Activated naive CD8-positive, alpha-beta T cell (primary cell): ENCODE measurements at regions not wholly inside any gene's neighbourhood (a gene's known extent, or its start where the extent isn't known, plus 50 kb on each side); places are given as distances from the start of the nearest gene placed in this dataset.
"Not testable (repeated sequence)": the region's sequence is repeated elsewhere in the genome, so short reads cannot be mapped to it uniquely, and the experiment has no call there.

Source experiments
- H3K27ac Mint-ChIP-seq: one replicate; pipeline ENCODE4 v1.8.0; 2021; ENCODE audit warnings: mixed read lengths
- H3K27me3 Mint-ChIP-seq: one replicate; pipeline ENCODE4 v1.8.0; 2021; ENCODE audit warnings: mixed read lengths
- H3K36me3 Mint-ChIP-seq: one replicate; pipeline ENCODE4 v1.8.0; 2021; ENCODE audit warnings: mixed read lengths
- H3K4me1 Mint-ChIP-seq: one replicate; pipeline ENCODE4 v1.8.0; 2021; ENCODE audit warnings: low read depth, mixed read lengths
- H3K4me3 Mint-ChIP-seq: one replicate; pipeline ENCODE4 v1.8.0; 2021; ENCODE audit warnings: mild to moderate bottlenecking, mixed read lengths
- H3K9me3 Mint-ChIP-seq: one replicate; pipeline ENCODE4 v1.8.0; 2021; ENCODE audit warnings: low read depth, mixed read lengths

DNA sequence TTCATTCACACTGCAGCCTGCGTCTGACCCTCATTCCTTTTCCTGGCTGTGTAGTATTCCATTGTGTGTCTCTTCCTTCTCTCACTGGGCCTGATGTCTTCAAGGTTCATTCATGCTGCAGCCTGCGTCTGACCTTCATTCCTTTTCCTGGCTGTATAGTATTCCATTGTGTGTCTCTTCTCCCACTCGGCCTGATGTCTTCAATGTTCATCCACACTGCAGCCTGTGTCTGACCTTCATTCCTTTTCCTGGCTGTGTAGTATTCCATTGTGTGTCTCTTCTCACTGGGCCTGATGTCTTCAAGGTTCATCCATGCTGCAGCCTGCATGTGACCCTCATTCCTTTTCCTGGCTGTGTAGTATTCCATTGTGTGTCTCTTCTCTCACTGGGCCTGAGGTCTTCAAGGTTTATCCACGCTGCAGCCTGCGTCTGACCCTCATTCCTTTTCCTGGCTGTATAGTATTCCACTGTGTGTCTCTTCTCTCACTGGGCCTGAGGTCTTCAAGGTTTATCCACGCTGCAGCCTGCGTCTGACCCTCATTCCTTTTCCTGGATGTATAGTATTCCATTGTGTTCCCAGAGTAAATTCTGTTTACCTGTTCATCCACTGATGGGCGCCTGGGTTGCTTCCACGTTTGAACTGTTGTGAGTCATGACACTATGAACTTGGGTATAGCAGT lies 191.0 kb downstream of the CRLF2 start:
- H3K4me3 Mint-ChIP-seq, H3K27ac Mint-ChIP-seq, H3K27me3 Mint-ChIP-seq, H3K36me3 Mint-ChIP-seq, H3K9me3 Mint-ChIP-seq, H3K4me1 Mint-ChIP-seq: not testable (repeated sequence)

- Mint-ChIP-seq H3K27me3 (no peaks in the 10 kb centered on the region), H3K4me3 (no peak overlapping the region), H3K9me3 (no peaks in the 10 kb centered on the region), H3K4me1 (peaks cover 2% of the 10 kb centered on the region), H3K36me3 (no peaks in the 10 kb centered on the region), H3K27ac (no peak overlapping the region)
Measured at GRCh38 chrX:1020634-1021166, 191.7 kb downstream of the CRLF2 start.

GRCh38 chrX:1016926-1017325 lies 195.5 kb downstream of the CRLF2 start:
- not testable (repeated sequence) for H3K4me3 Mint-ChIP-seq, H3K9me3 Mint-ChIP-seq, H3K36me3 Mint-ChIP-seq, H3K4me1 Mint-ChIP-seq, H3K27me3 Mint-ChIP-seq, H3K27ac Mint-ChIP-seq

GRCh38 chrX:1016281-1016680 lies 196.2 kb downstream of the CRLF2 start:
- H3K27ac Mint-ChIP-seq, H3K4me3 Mint-ChIP-seq, H3K9me3 Mint-ChIP-seq, H3K4me1 Mint-ChIP-seq, H3K36me3 Mint-ChIP-seq, H3K27me3 Mint-ChIP-seq: not testable (repeated sequence)

GRCh38 chrX:1012678-1013300 lies 199.7 kb downstream of the CRLF2 start:
- H3K4me3 Mint-ChIP-seq, result no peak overlapping the region
- H3K27ac Mint-ChIP-seq, result no peak overlapping the region
- no peaks in the 10 kb centered on the region for H3K27me3 Mint-ChIP-seq
- peaks cover 2% of the 10 kb centered on the region for H3K4me1 Mint-ChIP-seq
- H3K9me3 Mint-ChIP-seq, result no peaks in the 10 kb centered on the region
- no peaks in the 10 kb centered on the region for H3K36me3 Mint-ChIP-seq

DNA sequence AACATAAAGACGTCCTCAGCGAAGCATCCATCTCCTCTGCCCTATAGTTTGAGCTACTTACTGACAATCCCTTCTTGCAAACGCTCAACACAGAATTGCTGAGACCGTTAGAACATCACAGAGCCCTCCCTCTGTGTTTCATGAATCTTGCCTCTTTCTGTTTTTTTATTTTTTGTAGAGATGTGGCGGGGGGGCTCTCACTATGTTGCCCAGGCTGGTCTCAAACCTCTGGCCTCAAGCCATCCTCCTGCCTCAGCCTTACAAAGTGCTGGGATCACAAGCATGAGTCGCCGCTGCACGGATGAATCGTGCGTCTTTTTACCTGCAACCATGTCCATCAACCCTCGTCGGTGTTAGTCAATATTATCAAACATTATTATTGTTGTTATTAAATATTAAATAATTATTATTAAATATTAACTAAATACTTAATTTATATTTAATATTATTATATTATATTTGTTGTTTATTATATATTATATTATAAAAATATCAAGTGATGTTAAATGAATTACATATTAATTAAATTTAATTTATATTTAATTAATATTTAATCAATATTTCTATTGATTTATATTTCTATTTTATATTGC lies 200.7 kb downstream of the CRLF2 start:
- no peak overlapping the region for H3K27ac Mint-ChIP-seq
- H3K4me1 Mint-ChIP-seq, result peaks cover 2% of the 10 kb centered on the region
- no peaks in the 10 kb centered on the region for H3K36me3 Mint-ChIP-seq
- no peak overlapping the region for H3K4me3 Mint-ChIP-seq
- H3K27me3 Mint-ChIP-seq, result no peaks in the 10 kb centered on the region
- H3K9me3 Mint-ChIP-seq, result no peaks in the 10 kb centered on the region

DNA sequence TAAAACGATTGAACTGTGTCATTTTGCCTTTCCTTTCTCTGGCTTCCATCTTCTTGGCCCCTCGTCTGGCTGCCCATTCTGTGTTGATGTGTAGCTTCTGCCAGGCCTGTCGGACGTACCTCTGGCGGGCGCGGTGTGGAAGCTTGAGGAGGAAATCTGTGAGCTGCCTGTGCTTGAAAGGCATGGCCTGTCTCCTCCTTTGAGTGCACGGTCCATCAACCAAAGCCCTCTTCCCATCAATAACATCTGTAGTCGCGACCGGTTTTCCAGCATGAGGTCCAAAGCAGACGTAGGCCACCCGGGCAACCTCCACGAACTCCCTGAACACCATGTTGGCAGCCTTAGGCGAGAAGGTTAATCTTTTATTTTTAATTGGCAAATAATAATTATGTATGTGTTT lies 202.7 kb downstream of the CRLF2 start:
- H3K27me3 Mint-ChIP-seq, result no peaks in the 10 kb centered on the region
- H3K27ac Mint-ChIP-seq, result no peak overlapping the region
- H3K4me3 Mint-ChIP-seq, result no peak overlapping the region
- H3K36me3 Mint-ChIP-seq, result no peaks in the 10 kb centered on the region
- no peaks in the 10 kb centered on the region for H3K9me3 Mint-ChIP-seq
- peaks cover 2% of the 10 kb centered on the region for H3K4me1 Mint-ChIP-seq

DNA sequence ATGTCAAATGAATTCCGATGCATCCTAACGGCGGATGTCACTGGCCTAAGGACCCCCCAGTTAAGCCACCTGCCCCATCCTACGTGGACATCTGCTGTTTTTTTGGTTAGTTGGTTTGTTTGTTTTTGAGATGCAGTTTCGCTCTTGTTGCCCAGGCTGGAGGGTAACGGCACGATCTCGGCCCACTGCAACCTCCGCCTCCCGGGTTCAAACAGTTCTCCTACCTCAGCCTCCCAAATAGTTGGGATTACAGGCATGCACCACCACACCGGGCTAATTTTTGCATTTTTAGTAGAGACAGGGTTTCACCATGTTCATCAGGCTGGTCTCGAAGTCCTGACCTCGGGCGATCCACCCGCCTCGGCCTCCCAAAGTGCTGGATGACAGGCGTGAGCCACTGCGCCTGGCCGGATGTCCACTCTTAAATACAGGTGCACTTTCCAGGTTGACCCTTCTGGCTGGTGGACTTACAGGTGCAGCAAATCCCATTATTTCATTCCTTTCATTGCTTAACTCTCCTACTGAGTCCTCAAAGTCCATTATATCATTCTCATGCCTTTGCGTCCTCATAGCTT lies 206.2 kb downstream of the CRLF2 start:
- Mint-ChIP-seq H3K36me3 (no peaks in the 10 kb centered on the region), H3K27me3 (no peaks in the 10 kb centered on the region), H3K9me3 (no peaks in the 10 kb centered on the region), H3K4me1 (peaks cover 2% of the 10 kb centered on the region), H3K4me3 (no peak overlapping the region), H3K27ac (no peak overlapping the region)

- H3K4me1 Mint-ChIP-seq, result no peaks in the 10 kb centered on the region
- H3K27me3 Mint-ChIP-seq, result no peaks in the 10 kb centered on the region
- no peak overlapping the region for H3K4me3 Mint-ChIP-seq
- no peak overlapping the region for H3K27ac Mint-ChIP-seq
- H3K9me3 Mint-ChIP-seq, result no peaks in the 10 kb centered on the region
- H3K36me3 Mint-ChIP-seq, result no peaks in the 10 kb centered on the region
Measured at GRCh38 chrX:1002611-1003010, 209.8 kb downstream of the CRLF2 start.

DNA sequence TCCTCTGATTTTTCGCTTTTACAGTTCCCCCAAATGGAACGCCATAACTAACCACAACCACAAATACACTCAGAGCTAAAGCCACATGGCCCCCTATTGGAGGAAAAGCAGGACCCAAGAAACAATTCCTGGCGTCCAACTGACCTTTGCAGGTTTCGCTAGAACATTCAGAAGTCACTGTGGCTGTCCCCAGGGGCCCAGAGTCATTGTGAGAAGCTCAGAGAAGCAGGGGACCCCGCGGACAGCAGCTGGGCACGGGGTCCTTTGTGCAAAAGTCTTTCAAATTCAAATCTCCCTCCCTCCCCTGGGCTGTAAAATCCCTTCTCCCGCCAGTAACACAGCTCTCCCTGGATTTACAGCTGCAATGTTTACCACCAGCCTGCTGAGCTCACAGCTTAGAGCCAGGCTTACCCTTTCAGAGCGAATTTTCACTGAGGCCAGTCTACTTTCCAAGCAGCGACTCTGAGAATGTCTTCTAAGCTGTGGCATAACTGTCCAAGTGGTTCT lies 214.8 kb downstream of the CRLF2 start:
- H3K9me3 Mint-ChIP-seq, result no peaks in the 10 kb centered on the region
- H3K4me3 Mint-ChIP-seq, result no peak overlapping the region
- no peaks in the 10 kb centered on the region for H3K36me3 Mint-ChIP-seq
- H3K27ac Mint-ChIP-seq, result no peak overlapping the region
- no peaks in the 10 kb centered on the region for H3K27me3 Mint-ChIP-seq
- H3K4me1 Mint-ChIP-seq, result no peaks in the 10 kb centered on the region

DNA sequence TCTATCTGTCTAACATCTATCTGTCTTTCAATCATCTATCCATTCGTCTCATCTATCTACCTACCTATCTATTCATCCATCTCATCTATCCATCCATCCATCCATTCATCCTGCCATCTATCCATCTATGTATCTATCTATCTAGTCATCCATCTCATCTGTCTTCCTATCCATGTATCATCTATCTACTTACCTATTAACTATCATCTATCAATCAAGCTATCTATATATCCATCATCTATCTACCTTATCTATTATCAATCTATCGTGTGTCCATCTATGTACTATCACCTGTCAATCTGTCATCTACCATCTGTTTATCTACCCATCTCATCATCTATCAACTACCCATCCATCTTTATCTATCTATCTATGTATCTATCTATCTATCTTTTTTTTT lies 217.7 kb downstream of the CRLF2 start:
- Mint-ChIP-seq H3K27me3 (no peaks in the 10 kb centered on the region), H3K36me3 (no peaks in the 10 kb centered on the region), H3K27ac (no peak overlapping the region), H3K9me3 (no peaks in the 10 kb centered on the region), H3K4me3 (no peak overlapping the region), H3K4me1 (no peaks in the 10 kb centered on the region)

DNA sequence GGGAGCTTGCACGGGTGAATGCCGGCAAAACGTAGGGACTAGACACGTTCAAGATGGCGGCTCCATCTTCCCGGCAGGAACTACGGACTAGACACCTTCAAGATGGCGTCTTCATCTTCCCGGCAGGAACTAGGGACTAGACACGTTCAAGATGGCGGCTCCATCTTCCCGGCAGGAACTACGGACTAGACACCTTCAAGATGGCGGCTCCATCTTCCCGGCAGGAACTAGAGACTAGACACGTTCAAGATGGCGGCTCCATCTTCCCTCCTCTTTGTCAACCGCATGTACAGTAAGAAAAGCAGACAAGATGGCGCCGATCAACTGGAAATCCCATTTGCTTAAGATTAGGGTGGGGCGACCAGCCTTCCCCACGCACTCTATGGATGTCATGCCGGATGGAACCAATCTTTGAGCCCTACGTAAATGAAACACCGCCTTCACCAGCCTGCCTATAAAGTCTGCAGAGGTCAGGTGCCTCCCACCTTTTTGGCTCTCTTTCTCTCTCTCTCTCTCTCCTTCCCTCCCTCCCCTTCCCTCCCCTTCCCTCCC lies 222.4 kb downstream of the CRLF2 start:
- H3K36me3 Mint-ChIP-seq, result no peaks in the 10 kb centered on the region
- H3K4me1 Mint-ChIP-seq, result no peaks in the 10 kb centered on the region
- no peaks in the 10 kb centered on the region for H3K9me3 Mint-ChIP-seq
- no peaks in the 10 kb centered on the region for H3K27me3 Mint-ChIP-seq
- peak overlapping the region; percentile 44 for H3K4me3 Mint-ChIP-seq
- H3K27ac Mint-ChIP-seq, result no peak overlapping the region

DNA sequence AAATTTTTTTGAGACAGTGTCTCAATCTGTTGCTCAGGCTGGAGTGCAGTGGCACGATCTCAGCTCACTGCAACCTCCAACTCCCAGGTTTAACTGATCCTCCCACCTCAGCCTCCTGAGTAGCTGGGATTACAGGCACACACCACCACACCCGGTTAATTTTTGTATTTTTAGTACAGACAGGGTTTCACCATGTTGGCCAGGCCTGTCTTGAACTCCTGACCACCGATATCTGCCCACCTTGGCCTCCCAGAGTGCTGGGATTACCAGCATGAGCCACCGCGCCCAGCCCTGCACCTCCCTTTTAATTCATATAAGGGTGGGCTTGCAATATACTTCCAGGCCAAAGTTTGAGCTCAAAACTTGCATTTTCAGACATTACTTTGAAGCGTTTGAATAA lies 223.9 kb downstream of the CRLF2 start:
- H3K4me1 Mint-ChIP-seq, H3K36me3 Mint-ChIP-seq, H3K9me3 Mint-ChIP-seq, H3K4me3 Mint-ChIP-seq, H3K27ac Mint-ChIP-seq, H3K27me3 Mint-ChIP-seq: not testable (repeated sequence)

DNA sequence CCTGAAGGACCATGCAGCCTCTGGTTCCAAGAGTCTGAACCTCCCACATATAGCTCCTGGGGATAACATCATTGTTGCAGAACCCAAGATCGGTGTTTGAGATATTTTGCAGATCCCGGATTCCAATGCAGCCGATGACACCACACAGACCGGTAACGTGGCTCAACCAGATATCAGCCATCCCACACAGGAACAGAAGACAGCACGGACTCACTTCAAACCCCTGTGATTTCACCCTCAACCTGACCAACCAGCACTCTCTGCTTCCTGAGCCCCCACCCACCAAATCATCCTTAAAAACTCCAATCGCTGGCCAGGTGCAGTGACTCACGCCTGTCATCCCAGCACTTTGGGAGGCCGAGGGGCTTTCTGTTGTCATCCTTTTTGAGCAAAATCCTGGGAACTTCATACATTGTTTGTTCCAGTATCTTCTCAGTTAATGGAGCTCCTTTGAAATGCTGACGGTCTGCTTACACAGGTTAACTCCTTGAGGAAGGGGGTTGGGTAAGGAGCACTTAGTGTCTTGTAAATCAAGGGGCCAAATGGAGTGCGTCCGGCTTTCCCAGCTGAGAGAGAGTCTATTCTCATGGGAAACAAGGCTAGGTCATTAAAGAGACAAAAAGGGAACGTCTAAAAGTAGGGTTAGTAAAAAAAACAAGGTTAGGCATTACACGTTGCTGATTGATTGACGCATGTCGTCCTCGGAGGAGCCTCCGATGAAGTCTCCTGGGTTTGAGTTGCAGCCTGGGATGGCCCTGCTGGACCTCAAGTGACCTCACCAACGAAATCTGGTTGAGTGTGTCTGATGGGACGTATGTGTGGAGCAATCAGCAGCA lies 230.4 kb downstream of the CRLF2 start:
- Mint-ChIP-seq H3K27ac (no peak overlapping the region), H3K27me3 (peaks cover 20% of the 10 kb centered on the region), H3K4me1 (peaks cover 5% of the 10 kb centered on the region), H3K36me3 (no peaks in the 10 kb centered on the region), H3K4me3 (no peak overlapping the region), H3K9me3 (peaks cover 3% of the 10 kb centered on the region)
